Stimulated activated CD8-positive, alpha-beta memory T cell treated with anti-CD3 and anti-CD28 coated beads, Interleukin-15, amount 100 ng/mL, for 48 hours (primary cell): ENCODE measurements at regions not wholly inside any gene's neighbourhood (a gene's known extent, or its start where the extent isn't known, plus 50 kb on each side); places are given as distances from the start of the nearest gene placed in this dataset.
"Not testable (repeated sequence)": the region's sequence is repeated elsewhere in the genome, so short reads cannot be mapped to it uniquely, and the experiment has no call there.

Experiments
- DNase-seq, 2 donors: peaks; one replicate each; pipeline ENCODE4 v3.0.0-alpha.2; 2020; ENCODE audit warnings: low read depth in 2 of 2

DNA sequence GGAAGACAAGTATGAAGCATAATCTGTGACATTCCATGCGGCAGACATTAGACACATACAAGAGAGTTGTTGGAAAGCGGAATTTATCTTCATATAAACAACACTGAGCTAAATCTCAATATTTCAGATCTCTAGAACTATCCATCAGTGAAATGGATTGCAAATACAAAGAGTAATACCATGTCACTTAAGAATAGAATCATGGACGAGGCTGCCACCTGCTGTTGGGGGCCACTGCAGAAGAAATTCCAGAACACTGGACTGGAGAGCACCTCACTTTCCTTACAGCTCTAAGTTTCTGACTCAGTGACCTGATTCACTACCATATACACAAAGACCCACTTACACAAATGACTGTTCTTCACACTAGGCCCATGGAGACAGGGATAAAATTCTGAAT is 346.7 kb downstream of the OR4F29 start:
- DNase-seq: not testable (repeated sequence)

DNA sequence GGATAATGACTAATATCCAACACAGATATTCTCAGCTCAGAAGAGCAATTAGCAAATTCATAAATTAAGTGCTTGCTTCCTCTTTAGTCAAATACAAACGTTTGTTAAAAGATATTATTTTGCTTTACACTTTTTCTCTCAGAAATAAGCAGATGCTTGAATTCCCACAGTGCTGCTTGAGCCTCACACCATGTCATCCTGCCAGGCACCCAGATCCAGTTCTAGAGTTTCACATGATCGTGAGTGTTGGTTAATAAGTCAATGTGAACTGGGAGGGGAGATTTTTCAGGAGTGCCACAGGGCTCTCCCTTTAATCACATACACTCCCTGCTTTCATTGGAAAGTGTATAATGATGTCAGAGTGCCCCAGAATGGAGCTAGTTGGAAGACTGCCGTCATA is 352.0 kb downstream of the OR4F29 start:
- DNase-seq: not testable (repeated sequence)

DNA sequence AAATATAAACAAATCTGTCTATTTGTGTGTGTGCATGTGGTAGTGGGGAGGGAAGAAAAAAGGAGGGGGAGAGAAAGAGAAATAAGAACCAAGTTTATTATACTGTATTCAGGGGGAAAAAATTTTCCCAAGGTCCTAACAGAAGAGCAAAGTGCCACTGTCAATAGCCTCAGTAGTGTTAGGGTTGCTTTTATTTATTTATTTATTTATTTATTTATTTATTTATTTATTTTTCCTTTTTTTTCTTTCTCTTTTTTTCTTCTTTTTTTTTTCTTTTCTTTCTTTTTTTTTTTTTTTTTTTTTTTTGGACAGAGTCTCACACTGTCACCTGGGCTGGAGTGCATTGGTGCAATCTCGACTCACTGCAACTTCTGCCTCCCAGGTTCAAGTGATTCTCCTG is 352.7 kb downstream of the OR4F29 start:
- not testable (repeated sequence) for DNase-seq

DNA sequence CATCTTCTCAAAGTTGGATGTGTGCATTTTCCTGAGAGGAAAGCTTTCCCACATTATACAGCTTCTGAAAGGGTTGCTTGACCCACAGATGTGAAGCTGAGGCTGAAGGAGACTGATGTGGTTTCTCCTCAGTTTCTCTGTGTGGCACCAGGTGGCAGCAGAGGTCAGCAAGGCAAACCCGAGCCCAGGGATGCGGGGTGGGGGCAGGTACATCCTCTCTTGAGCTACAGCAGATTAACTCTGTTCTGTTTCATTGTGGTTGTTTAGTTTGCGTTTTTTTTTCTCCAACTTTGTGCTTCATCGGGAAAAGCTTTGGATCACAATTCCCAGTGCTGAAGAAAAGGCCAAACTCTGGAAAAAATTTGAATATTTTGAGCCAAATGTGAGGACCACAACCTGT is 360.2 kb downstream of the OR4F29 start:
- not testable (repeated sequence) for DNase-seq

GRCh38 chr1:88110-88509 is 363.4 kb downstream of the OR4F29 start:
- DNase-seq: not testable (repeated sequence)

- not testable (repeated sequence) for DNase-seq
These were observed 372.3 kb downstream of the OR4F29 start for GRCh38 chr1:79152-79551.

DNA sequence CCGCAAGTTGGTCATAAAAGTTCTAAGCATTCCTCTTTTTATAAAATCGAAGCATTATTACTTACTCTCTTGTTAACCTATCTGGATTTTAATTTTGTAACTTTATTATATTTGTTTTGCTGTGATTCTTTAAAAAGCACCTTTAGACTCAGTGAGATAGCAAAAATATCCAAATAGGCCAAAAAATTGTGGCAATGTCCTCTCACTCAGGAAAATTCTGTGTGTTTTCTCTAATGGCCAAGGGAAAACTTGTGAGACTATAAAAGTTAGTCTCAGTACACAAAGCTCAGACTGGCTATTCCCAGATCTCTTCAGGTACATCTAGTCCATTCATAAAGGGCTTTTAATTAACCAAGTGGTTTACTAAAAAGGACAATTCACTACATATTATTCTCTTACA is 386.4 kb downstream of the OR4F29 start, which contains the start of gene OR4F5:
Gene OR4F5 (plus strand): TSS at position 301 of the 400 bp plus-strand sequence.
- not testable (repeated sequence) for DNase-seq

- not testable (repeated sequence) for DNase-seq
These were observed 395.4 kb downstream of the OR4F29 start for GRCh38 chr1:56014-56531.

GRCh38 chr1:53182-53581 is 398.3 kb downstream of the OR4F29 start:
- DNase-seq: not testable (repeated sequence)

DNA sequence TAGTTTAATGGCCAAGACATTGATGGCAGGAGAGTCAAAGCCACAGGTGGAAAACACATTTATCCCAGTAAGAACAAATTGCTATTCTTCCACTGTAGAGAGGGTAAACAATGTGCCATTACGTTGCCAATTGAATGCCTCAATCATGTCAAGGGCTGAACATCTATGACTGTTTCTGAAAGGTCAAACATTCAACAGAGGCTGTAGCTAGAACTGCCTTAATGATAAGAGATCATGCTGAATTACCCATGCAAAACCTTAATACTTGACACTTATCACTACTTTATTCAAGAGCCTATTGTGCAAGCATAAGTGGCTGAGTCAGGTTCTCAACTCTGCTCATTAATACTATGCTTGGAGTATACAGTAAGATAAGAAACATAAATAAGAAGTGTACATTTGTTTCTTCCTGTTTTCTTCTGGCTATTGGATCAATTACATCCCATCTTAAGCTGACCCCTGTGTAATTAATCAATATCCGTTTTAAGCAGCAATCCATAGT is 409.5 kb downstream of the OR4F29 start:
- not testable (repeated sequence) for DNase-seq

- DNase-seq: not testable (repeated sequence)
These were observed 410.3 kb downstream of the OR4F29 start for GRCh38 chr1:41197-41596.

- DNase-seq: not testable (repeated sequence)
These were observed 422.3 kb downstream of the OR4F29 start for GRCh38 chr1:29183-29582.

- DNase-seq: not testable (repeated sequence)
These were observed 434.2 kb downstream of the OR4F29 start for GRCh38 chr1:17298-17697.

GRCh38 chr1:16025-16424 is 435.5 kb downstream of the OR4F29 start:
- DNase-seq: not testable (repeated sequence)

GRCh38 chr1:9941-10717 is 441.3 kb downstream of the OR4F29 start:
- DNase-seq: not testable (repeated sequence)
